HG03378 (cell line): ENCODE measurements at regions not wholly inside any gene's neighbourhood (a gene's known extent, or its start where the extent isn't known, plus 50 kb on each side); places are given as distances from the start of the nearest gene placed in this dataset.

ENCODE experiments used
- ATAC-seq: cut with Tn5 transposase; IDR thresholded peaks from one replicate; pipeline ENCODE4 v1.9.1; 2021; ENCODE audit warnings: mild to moderate bottlenecking, moderate library complexity; ENCODE audit not compliant: unreplicated experiment

DNA sequence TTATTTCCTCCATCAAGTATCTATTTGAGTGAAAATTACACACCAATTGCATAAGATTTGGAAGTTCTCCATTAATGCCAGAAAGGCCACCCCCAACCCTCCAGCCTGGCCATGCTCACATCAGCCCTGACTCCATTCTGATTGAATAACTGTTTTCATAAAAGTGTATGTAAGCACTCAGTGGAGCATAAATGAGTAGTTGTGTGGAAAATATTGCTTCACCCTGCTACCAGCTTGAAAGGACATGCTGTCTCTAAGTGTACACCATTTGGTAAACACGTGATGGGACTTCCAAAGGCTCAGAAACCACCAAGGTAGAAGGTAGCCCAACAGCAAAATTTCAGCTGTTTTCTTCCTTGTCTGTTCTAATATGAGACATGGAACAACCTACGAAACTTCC lies 393.8 kb downstream of the ZNF385D start:
- no peak for ATAC-seq

DNA sequence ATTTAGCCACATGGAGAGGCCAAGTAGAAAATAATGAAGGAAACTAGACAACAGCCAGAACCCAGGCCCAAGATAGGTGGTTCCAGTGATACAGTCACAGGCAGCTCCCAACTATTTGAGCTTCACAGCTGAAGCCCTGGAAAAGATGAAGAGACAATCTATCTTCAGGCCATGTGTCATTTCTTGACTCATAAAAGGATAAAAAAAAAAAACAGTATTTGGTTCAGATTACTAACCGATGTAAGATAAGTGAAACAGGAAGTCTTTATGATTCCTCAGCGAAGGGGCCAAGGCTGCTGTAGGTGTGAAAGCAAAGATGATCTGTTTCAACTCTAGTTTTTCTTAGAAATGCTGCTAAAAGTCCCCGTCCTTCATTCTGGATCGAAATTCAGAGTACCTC lies 394.6 kb downstream of the ZNF385D start:
- ATAC-seq = no peak

DNA sequence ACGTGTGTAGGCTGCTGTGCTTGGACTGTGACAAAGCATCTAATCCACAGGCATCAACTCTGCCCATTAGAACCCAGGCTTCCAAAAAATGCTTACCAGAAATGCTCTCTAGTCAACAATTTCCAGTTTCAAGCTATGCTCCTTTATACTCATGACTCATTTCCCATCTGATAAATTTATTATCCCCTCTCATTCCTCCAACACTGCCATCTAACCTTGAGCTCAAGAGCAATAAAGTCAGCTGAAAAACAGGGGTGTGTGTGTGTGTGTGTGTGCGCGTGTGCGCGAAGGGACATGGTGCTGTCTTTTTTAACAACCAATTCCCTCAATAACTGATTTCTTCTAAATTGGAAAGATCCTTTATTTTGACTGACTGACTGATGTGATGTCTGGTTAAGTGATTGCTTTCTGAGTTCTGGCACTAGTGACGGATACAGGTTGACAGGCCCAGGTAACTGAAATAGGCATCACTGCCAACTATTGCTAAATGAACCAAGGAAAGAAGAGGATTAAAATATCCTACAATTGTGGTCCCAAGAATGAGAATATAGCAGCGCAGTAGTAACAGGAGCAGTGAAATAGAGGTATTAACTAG lies 405.5 kb downstream of the ZNF385D start:
- ATAC-seq = no peak

DNA sequence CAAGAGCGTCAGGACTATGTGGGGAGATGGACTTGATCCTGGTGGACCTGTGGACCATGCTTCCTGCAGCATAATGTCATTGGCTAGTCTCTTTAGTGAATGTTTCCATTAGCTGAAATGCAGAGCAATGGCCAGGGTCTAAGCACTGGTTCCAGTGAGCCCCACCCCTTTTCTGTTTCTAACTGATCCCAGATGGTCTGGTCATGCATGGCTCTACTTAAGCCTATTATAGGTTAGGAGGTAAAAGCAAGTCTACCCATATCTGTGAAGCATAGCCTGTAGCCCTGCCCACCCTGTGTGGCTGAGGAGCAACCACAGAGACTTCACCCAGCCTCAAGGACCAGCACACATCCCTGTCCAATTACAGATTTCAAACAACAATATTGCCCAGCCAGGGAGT lies 419.2 kb downstream of the ZNF385D start:
- no peak for ATAC-seq

DNA sequence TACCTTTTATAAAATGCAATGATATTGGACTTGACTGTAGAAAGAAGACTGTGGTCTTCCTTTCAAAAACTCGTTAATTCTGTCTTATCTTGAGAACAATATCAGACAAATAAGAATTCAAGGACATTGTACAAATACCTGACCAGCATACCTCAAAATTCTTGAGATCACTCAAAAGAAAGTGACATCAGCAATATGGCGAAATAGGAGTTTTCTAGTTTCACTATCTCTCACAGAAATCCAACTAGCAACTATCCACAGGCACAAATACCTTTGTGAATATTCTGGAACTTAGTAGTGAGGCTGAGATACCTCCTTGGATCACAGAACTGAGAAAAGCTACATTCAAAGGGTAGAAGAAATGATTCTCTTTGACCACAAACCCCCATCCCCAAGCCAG lies 419.7 kb downstream of the ZNF385D start:
- ATAC-seq = no peak

DNA sequence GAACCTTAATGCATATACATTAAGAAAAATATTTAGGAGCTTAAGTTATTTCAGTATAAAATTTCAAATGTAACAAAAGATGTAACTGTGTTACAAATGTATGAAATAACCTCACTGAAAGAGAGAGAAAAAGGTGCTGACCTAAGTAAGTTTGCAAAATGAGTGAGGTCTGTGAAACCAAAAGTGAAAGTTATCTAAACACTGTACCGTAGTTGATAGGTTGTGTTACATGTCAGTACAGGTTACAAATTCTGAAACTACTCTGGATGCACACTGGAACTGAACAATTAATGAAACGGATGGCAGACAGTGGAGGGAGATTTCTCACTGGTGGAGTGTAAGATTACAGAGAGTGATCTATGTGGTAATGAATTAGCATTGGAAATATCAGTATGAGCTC lies 420.7 kb downstream of the ZNF385D start:
- ATAC-seq = peak; percentile 90

DNA sequence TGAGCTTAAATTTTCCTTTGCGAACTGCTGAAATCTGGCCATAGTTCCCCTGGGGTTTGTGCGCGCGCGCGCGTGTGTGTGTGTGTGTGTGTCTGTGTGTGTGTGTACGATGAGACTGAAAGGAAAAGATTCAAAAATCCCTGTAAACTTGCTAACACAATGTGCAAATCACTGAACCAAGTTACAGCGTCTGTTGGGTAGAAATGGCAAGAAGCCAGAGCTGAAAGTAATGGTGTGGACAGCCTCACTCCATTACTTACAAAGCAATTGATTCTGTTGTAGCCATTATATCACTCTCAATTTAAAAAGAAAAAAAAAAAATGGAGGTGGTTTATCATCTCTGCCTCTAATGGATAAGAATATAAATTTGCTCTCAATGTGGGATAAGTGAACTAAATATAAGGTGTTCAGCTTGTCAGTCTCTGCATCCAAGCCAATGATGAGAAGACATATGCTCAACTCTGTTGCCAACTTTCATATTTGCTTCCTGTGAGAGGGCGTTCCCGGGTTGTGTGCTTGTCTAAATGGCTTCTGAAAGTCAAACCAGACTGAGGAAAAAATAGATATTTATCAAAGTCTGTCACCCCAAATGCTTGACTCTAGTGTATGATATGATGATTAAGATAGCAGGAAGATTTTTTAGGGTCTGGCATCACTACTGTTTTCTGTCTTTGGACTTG lies 422.2 kb downstream of the ZNF385D start:
- no peak for ATAC-seq

DNA sequence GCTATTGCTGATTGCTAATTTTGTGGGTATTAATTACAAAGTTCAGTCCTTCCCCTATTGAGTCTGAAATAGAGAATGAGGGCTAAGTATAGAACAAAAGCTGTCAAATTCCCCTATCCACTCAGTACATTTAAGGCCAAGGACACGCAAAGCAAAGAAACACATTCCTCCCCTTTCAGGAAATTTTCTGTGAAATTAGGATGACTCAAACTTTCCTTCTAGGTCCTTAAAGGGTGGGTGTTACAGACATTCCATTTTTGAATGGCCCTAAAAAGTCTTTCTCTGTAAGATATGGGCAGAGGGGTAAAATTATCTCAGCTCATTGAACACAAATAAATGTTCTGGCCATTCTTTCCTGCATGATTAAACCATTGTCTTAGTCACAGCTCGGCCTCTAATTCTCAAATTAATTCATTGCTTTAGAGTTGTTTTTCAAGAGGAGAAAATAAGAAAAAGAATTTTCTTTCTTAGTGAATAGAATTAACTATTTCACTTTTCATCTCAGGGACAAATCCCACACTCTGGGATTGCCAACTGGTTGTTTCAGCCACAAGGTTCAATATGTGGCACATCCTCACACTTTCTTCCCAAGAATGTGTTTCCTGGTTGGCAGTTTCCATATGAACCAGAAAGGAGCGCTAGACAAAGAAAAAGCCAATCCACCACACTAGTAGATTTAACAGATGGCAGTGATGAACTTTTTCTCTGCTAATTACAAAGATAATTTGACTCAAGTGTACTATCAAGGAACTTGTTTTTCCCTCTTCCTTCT lies 424.1 kb downstream of the ZNF385D start:
- no peak for ATAC-seq

DNA sequence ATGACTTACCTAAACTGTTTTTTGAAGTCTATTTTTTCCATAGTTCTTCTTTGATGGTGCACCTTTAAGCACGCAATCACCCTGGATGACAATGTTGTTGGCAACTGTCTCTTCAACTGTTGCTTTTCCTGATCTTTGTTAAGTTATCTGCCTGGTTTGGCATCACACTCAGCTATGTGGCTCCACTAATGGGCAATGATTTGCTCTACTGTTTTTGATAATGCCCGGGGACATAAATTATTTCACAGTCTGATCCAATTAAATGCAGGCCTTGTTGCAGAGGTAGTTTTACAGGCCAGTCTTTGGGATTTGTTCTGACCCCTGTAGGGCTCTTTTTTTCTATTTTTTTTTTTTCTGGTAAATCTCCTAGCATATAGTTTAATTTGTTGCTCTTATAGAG lies 436.3 kb downstream of the ZNF385D start:
- ATAC-seq = no peak

DNA sequence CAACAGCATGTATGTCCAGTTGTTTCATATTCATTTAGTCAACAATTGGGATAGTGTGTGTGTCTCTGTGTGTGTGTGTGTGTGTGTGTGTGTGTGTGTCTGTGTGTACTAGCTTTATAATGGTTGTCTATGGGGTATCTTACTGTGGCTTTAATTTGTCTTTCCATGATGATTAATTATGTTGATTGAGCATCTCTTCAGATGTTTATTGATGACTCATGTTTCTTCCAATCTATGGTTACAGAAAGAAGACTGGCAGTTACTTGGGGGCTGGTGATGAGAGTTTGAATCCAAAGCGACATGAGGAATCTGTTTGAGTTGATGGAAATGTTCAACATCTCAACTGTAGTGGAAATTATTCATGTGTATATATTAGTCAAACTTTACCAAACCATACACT lies 440.1 kb downstream of the ZNF385D start:
- ATAC-seq = no peak

DNA sequence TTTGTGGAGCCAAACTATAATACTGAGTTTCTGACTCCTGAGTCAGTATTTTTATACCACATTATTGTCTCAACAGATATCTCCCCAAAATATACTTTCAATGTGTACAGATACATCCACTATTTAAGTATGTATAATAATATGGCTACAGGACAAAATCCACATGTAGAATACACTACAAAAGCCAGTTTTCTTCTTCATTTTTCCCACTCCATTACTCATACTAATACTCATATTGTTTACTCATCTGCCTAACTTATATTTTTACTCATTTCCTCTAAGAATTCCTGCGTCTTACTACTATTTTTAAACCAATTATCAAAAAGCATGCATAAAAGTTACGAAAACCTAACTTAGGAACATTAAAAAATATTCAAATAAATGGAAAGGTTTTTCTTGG lies 440.8 kb downstream of the ZNF385D start:
- no peak for ATAC-seq

DNA sequence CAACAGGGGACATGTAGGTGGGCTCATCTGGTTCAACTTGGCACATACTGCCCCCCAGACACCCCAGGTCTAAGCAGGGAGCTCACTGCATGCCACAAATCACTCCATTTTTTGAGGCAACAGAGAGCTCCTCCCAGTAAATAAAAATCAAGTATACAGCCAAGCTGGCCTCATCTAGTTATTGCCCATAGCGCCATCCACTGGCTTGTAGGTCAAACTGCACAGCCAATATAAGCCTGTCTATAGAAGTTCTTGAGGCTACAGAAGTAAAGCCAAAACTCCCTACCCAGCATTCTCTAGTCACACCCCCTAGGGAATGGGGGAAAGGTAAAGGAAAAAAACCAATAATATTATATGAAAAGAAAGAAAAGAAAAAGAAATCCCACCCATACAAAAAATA lies 453.7 kb downstream of the ZNF385D start:
- ATAC-seq = no peak

DNA sequence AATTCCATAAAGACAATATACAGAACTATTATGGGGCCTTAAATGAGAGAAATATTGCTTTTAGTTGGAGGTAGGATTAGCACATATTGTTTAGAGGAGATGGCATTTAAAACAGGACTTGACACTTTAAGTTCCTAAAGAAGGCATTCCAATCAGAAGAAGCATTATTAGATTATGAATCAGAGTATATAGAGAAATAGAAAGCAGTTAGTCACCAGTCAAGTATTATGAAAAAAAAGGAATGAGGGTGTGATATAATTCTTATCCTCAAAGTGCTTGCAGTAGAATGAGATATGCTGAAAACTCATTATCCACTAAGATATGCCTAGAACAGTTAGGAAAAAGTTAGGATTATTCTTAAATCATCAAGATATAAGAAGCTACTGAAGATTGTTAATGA lies 456.2 kb downstream of the ZNF385D start:
- ATAC-seq = no peak

DNA sequence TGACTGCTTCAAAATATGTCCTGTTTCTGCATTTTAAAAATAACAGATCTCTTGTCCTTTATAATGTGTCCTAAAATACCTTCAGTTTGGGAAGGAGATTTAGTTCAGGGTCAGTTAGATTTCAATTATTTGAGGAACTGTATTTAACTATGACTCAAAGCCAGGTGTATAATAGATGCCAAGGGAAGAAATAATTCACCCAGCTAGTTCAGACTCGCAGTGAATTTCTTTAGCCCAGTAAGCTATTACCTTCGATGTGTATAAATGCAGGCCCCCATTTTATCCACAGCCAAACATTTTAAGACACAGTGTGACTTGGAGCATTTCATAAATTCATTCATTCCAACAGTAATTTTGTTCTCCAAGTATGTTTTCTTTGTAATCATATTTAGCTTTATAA lies 458.0 kb downstream of the ZNF385D start:
- no peak for ATAC-seq

DNA sequence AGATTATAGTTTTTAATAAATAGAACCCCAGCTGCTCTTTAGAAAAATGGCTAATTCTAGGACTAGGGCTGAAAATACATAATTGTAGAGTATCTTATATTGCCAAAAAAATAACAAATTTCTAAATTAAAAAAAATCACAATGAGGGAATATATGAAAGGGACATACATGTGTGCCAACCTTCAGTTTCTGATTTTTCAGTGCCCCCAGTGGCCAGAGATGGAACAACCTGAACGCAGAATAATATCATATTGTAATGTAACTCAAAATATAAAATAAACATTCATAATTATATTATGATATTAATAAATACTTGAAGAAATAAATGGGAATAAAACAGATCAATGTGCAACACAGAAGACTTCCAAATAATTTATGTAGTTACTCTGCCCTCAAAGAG lies 460.5 kb downstream of the ZNF385D start:
- ATAC-seq = no peak

DNA sequence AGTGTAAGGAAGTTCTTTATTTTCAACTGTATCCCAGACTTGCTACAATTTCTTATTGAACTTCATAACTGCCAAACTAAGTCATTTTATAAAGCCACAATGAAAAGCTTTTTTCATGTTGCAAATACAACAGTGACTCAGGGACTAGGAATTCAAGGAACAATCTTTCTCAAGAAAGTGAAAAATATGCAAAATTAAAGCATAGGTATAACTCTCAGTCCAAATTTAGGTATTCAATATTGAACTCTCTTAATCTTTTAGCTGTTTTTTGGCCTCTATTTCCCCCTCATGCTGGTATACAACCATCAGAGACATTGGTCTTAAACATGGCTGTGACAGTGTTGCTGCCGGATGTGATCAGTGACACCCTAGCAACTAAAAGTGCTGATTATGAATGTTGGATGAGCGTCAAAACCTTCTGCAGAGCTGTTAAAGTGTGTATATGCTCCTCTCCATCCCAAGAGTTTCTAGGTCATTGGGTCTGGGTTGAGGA lies 476.9 kb downstream of the ZNF385D start:
- no peak for ATAC-seq

DNA sequence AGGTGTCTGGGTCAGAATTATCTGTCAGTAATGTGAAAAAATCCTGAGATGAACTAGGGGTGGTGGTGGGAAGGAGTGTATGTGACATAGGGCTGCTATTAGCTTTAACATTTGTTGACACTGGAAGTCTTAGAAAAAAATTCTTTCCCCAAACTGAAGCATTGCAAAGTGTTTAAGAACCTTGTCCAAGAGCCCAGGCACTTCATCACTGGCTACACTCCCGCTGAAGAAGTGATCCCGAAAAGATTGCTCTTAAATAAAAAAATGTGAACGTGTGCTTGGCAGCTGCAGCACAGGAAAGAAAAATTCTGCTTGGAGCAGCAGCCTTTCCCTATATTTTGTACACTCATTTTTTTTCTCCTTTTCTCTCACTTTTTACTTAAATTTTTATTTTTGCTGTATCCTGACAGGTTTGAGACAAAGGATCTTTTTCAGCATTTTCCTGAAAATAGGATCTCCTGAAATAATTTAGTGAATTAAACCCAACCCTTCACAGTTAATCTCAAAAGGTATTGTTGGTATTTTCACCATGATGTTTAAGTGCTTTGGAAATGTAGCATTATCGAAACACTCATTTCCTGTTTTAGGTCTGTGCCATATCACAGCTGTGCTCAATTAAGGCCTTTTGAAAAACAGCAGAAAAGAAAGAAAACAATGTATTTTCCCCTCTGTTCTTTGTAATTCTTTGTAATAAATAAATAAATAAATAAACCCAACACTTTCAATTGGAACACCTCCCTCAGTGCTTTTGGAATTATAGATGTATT lies 477.6 kb downstream of the ZNF385D start:
- ATAC-seq = no peak

DNA sequence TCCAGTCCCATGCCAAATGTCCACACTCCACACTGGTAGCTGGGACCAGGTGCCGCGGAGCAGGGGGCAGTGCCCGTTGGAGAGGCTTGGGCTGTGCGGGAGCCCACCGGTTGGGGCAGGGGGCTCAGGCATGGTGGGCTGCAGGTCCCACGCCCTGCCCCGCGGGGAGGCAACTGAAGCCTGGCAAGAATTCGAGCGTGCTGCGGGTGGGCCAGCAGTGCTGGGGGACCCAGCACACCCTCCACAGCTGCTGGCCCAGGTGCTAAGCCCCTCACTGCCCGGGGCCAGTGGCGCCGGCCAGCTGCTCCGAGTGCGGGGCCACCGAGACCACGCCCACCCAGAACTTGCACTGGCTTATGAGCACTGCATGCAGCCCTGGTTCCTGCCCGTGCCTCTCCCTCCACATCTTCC lies 479.4 kb downstream of the ZNF385D start:
- ATAC-seq = no peak

DNA sequence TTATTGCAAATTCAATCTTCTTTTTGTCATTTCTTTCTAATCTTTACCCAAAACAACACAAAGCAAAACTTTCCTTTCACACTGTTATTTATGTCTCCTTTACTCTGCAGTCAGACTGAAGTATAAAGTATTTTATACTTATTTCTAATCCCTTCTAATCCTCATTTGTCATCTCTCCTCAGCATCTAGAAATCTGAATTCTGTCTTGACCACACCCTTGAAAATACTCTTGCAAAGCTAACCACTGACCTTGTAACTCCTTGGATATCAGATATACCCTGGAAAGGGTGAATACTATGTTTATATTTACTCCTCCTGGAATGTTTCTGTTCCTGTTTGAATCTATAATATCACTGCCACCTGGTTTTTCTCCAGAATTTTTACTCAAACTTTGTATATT lies 481.1 kb downstream of the ZNF385D start:
- no peak for ATAC-seq

DNA sequence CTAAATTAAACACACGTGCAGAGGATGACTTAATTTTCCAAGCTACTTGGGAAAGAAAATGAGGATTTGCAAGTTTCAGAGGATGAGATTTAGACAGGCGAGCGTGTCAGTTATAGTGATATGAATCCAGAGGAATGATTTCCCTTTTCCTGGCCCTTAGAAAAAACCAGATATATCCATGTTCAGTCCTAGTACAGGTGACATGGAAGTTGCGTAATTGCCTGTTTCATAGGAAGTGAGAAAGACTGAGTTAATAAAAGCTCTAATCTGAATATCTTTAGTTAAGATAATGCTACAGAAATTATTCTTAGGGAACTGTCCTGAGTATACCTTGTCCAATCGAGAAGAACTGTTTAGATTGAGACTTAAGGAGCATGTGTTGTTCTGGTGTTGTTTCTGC lies 490.5 kb downstream of the ZNF385D start:
- no peak for ATAC-seq

DNA sequence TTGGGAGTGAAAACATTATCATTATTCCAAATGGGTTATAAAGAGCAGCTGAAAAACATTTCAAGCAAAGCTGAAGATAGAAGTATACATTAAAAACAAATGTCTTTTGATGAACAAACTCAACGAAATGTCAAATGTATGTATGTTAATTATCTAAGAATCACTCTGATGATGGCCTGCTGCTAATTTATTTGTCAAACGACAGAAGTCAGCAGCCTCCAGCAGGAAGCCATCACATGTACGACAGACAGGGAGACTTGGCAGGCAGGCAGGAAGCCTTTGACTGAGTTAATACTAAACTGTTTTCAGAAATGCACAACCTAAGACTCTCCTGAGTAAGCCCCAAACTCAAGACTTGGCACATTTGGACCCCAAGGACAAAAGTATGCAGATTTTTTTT lies 491.1 kb downstream of the ZNF385D start:
- ATAC-seq = no peak
